Caco-2 (cell line): ENCODE measurements at regions not wholly inside any gene's neighbourhood (a gene's known extent, or its start where the extent isn't known, plus 50 kb on each side); places are given as distances from the start of the nearest gene placed in this dataset.

Source experiments
- BruUV-seq: library from RNA; stranded (reverse); fragments of 400-500 nt; replicated peaks from 2 replicates; lab custom pipeline; 2021; lab: Mats Ljungman, UMichigan
- CTCF ChIA-PET: fragments of 300-600 bp; sonication (Branson Sonifier 250); formaldehyde crosslinking; loops from one replicate; lab custom pipeline; 2022; ENCODE audit warnings: antibody characterized with exemption; lab: Charles Lee
- POLR2A ChIA-PET: fragments of 300-600 bp; sonication (Branson Sonifier 250); formaldehyde crosslinking; loops from one replicate; lab custom pipeline; 2022; ENCODE audit warnings: antibody characterized with exemption; lab: Charles Lee
- DNase-seq, 2 experiments: peaks; one replicate each; pipeline versions ENCODE4 v3.0.0 to v3.0.0-alpha.2; 2020 to 2022
- H3K27me3 ChIP-seq: replicated peaks from 2 replicates; pipeline ENCODE4 v1.6.0; 2011; ENCODE audit warnings: low read length; ENCODE audit not compliant: control insufficient read depth, insufficient read depth
- H3K36me3 ChIP-seq: 2 replicates; pipeline ENCODE4 v1.5.1; 2011; ENCODE audit warnings: low read length; ENCODE audit not compliant: control insufficient read depth, insufficient read depth
- H3K4me1 ChIP-seq: fragments of 250-450 bp; sonication (Bioruptor Pico); 2 replicates; pipeline ENCODE4 v1.5.1; 2020; ENCODE audit warnings: mild to moderate bottlenecking
- H3K4me3 ChIP-seq: 2 replicates; pipeline ENCODE4 v1.5.1; 2011; ENCODE audit warnings: low read depth, mild to moderate bottlenecking, control low read depth, low read length
- H3K9me3 ChIP-seq: fragments of 250-450 bp; sonication (Bioruptor Pico); 2 replicates; pipeline ENCODE4 v1.5.1; 2020; ENCODE audit warnings: mild to moderate bottlenecking, moderate library complexity
- H3K27ac Mint-ChIP-seq: one replicate; pipeline ENCODE4 v1.8.0; 2022; ENCODE audit warnings: mixed read lengths; ENCODE audit not compliant: unreplicated experiment
- H3K27me3 Mint-ChIP-seq: one replicate; pipeline ENCODE4 v1.8.0; 2022; ENCODE audit warnings: mixed read lengths; ENCODE audit not compliant: insufficient read depth, unreplicated experiment
- H3K36me3 Mint-ChIP-seq: one replicate; pipeline ENCODE4 v1.8.0; 2022; ENCODE audit warnings: mild to moderate bottlenecking, mixed read lengths; ENCODE audit not compliant: insufficient read depth, unreplicated experiment
- H3K4me1 Mint-ChIP-seq: one replicate; pipeline ENCODE4 v1.8.0; 2022; ENCODE audit warnings: low read depth, mixed read lengths; ENCODE audit not compliant: unreplicated experiment
- H3K4me3 Mint-ChIP-seq: one replicate; pipeline ENCODE4 v1.8.0; 2022; ENCODE audit warnings: mild to moderate bottlenecking, moderate library complexity, mixed read lengths; ENCODE audit not compliant: unreplicated experiment
- H3K9me3 Mint-ChIP-seq: one replicate; pipeline ENCODE4 v1.8.0; 2022; ENCODE audit warnings: mixed read lengths; ENCODE audit not compliant: unreplicated experiment
- intact Hi-C: fragments of 100-400 bp; cut with micrococcal nuclease; formaldehyde crosslinking; loops from one replicate; pipeline ENCODE4 v1.10.0; 2022; ENCODE audit not compliant: unreplicated experiment
- TF ChIP-seq, protein P1 (sequence below), 2 experiments: fragments of 200-600 bp in 1 of 2; IDR thresholded peaks; 1 replicate in 1 of 2; 2 replicates in 1 of 2; pipeline versions ENCODE4 v1.5.1 to v1.8.0; 2011 to 2022; ENCODE audit warnings: antibody characterized with exemption in 1 of 2, control low read depth in 1 of 2, inconsistent platforms in 1 of 2, low read depth in 1 of 2, low read length in 1 of 2, mild to moderate bottlenecking in 1 of 2, moderate library complexity in 1 of 2; ENCODE audit not compliant: insufficient read depth in 1 of 2, severe bottlenecking in 1 of 2, unreplicated experiment in 1 of 2

DNA sequence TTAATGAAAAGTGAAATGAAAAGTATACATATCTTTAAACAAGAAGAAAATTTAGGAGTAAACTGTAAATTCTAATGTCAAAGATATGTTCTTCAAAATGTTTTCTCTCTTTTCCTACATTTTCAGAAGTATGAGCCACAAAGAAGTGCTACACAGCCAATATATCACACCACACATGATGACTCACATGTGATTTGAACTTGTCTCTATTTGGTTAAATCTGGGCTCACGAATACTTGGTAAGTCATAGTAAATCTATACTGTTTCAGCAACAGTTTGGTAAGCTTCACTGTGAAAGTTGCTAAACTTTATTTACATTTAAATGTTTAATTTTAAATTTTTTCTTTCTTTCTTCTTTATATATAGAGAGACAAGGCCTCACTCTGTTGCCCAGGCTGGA is 380.6 kb upstream of the IGFBP3 start:
- Mint-ChIP-seq H3K9me3 (no peaks in the 10 kb centered on the region), H3K4me3 (no peak overlapping the region), H3K27me3 (no peaks in the 10 kb centered on the region), H3K36me3 (no peaks in the 10 kb centered on the region), H3K4me1 (no peaks in the 10 kb centered on the region), H3K27ac (no peak overlapping the region)
- Histone ChIP-seq H3K9me3 (peaks cover 4% of the 10 kb centered on the region; the same call in 1 of the 2 replicates), H3K36me3 (no peaks in the 10 kb centered on the region), H3K4me3 (no peak overlapping the region), H3K4me1 (no peaks in the 10 kb centered on the region), H3K27me3 (no peaks in the 10 kb centered on the region)
- intact Hi-C loops = no loop called here
- BruUV-seq = no TSS peak
- DNase-seq = no peak
- TF ChIP-seq, protein P1, sequence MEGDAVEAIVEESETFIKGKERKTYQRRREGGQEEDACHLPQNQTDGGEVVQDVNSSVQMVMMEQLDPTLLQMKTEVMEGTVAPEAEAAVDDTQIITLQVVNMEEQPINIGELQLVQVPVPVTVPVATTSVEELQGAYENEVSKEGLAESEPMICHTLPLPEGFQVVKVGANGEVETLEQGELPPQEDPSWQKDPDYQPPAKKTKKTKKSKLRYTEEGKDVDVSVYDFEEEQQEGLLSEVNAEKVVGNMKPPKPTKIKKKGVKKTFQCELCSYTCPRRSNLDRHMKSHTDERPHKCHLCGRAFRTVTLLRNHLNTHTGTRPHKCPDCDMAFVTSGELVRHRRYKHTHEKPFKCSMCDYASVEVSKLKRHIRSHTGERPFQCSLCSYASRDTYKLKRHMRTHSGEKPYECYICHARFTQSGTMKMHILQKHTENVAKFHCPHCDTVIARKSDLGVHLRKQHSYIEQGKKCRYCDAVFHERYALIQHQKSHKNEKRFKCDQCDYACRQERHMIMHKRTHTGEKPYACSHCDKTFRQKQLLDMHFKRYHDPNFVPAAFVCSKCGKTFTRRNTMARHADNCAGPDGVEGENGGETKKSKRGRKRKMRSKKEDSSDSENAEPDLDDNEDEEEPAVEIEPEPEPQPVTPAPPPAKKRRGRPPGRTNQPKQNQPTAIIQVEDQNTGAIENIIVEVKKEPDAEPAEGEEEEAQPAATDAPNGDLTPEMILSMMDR (IDR thresholded peaks at IDR 0.05; ENCODE audit: insufficient read depth in 1 of 2, low read depth in 1 of 2, low read length in 1 of 2, severe bottlenecking in 1 of 2, unreplicated experiment in 1 of 2) = no peak
- ChIA-PET POLR2A (no interaction called here), CTCF (no interaction called here)

DNA sequence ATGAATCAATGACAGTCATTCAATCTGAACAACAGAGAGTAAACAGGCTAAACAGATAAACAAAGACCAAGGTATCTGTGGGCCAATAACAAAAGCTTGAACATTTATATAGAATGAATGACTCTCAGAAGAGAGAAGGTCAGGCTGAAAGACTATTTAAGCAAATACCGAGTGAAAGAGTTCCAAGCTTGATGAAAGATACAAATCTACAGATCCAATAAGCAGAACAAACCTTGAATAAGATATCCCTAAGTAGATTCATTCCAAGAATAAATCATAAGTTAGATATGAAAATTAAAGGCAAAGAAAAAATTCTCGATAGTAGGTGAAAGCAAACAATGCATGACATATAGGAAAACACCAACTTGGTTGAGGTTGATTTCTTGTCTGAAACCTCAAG is 376.4 kb upstream of the IGFBP3 start:
- POLR2A ChIA-PET = no interaction called here
- H3K27me3 ChIP-seq = no peaks in the 10 kb centered on the region
- Mint-ChIP-seq H3K4me3 (no peak overlapping the region), H3K36me3 (no peaks in the 10 kb centered on the region), H3K9me3 (no peaks in the 10 kb centered on the region), H3K27ac (no peak overlapping the region), H3K27me3 (no peaks in the 10 kb centered on the region), H3K4me1 (no peaks in the 10 kb centered on the region)
- H3K9me3 ChIP-seq = peaks cover 4% of the 10 kb centered on the region; the same call in 1 of the 2 replicates
- no TSS peak for BruUV-seq
- TF ChIP-seq, protein P1 (IDR thresholded peaks at IDR 0.05; ENCODE audit: insufficient read depth in 1 of 2, low read depth in 1 of 2, low read length in 1 of 2, severe bottlenecking in 1 of 2, unreplicated experiment in 1 of 2) = no peak
- CTCF ChIA-PET = no interaction called here
- no peak for DNase-seq
- H3K36me3 ChIP-seq = no peaks in the 10 kb centered on the region
- intact Hi-C loops = no loop called here
- H3K4me1 ChIP-seq = no peaks in the 10 kb centered on the region
- H3K4me3 ChIP-seq = no peak overlapping the region

DNA sequence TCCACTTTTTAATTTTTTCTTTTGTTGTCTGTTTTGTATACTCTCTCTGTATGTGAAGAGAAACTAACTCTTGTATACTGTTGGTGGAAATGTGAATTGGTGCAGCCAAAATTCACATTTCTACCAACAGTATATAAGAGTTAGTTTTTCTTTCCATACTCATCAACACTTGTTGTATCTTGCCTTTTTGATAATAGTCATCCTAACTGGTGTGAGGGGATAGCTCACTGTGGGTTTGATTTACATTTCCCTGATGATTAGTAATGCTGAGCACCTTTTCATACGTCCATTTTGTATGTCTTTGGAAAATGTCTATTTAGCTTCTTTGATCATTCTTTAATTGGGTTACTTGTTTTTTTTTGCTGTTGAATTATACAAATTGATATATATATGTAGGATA is 375.5 kb upstream of the IGFBP3 start:
- intact Hi-C loops = no loop called here
- Mint-ChIP-seq H3K9me3 (no peaks in the 10 kb centered on the region), H3K36me3 (no peaks in the 10 kb centered on the region), H3K4me3 (no peak overlapping the region), H3K27me3 (no peaks in the 10 kb centered on the region), H3K27ac (no peak overlapping the region), H3K4me1 (no peaks in the 10 kb centered on the region)
- Histone ChIP-seq H3K4me1 (no peaks in the 10 kb centered on the region), H3K36me3 (no peaks in the 10 kb centered on the region), H3K4me3 (no peak overlapping the region), H3K9me3 (peaks cover 4% of the 10 kb centered on the region; the same call in 1 of the 2 replicates), H3K27me3 (no peaks in the 10 kb centered on the region)
- POLR2A ChIA-PET = interaction anchor here (0.6 kb wide), 1 partner anchor 674 kb away, joined by 3 read pairs; no protein-coding TSS in a partner anchor
- no TSS peak for BruUV-seq
- CTCF ChIA-PET = no interaction called here
- TF ChIP-seq, protein P1 (IDR thresholded peaks at IDR 0.05; ENCODE audit: insufficient read depth in 1 of 2, low read depth in 1 of 2, low read length in 1 of 2, severe bottlenecking in 1 of 2, unreplicated experiment in 1 of 2) = no peak
- DNase-seq = no peak
